ENCODE measurements at regions not wholly inside any gene's neighbourhood (a gene's known extent, or its start where the extent isn't known, plus 50 kb on each side); places are given as distances from the start of the nearest gene placed in this dataset.
A peak's percentile ranks its signal among the peaks of the same experiment; 100 is the strongest.

- H3K36me3 ChIP-seq, result no peaks in the 10 kb centered on the region
- no peak for DNase-seq
- peaks cover 0 to 10% (median 0%) of the 10 kb centered on the region in 12 donors for H3K4me1 ChIP-seq
- WGBS, 4 donors, result 16 to 24% (median 19%) methylated on average over 6 to 7 of the region's 7 CpGs
- no peak overlapping the region for H3K27ac ChIP-seq
- intact Hi-C loops (cut with DNase I), result no loop called here
- H3K4me3 ChIP-seq, result no peak overlapping the region
- no peak for ATAC-seq
- H3K27me3 ChIP-seq, result peaks cover 0 to 31% (median 12%) of the 10 kb centered on the region in 9 donors
- H3K9me3 ChIP-seq, result no peaks in the 10 kb centered on the region
- TF ChIP-seq CTCF (IDR thresholded peaks at IDR 0.05), result no peak
- TF ChIP-seq POLR2A (IDR thresholded peaks at IDR 0.05), result no peak
Observed at GRCh38 chr14:94962166-94962575, 192.3 kb upstream of the GSC start.

GRCh38 chr14:94961386-94962165 lies 191.7 kb upstream of the GSC start:
- Histone ChIP-seq H3K9me3 (no peaks in the 10 kb centered on the region), H3K27me3 (peaks cover 0 to 31% (median 12%) of the 10 kb centered on the region in 9 donors), H3K4me1 (peaks cover 0 to 10% (median 0%) of the 10 kb centered on the region in 12 donors), H3K27ac (no peak overlapping the region), H3K36me3 (no peaks in the 10 kb centered on the region), H3K4me3 (no peak overlapping the region)
- DNase-seq (no peak), ATAC-seq (no peak)
- TF ChIP-seq CTCF (IDR thresholded peaks at IDR 0.05) (no peak), POLR2A (IDR thresholded peaks at IDR 0.05) (no peak)
- intact Hi-C loops (cut with DNase I), result no loop called here
- 25 to 35% (median 29%) methylated on average over 19 of the region's 19 CpGs for WGBS, 4 donors

GRCh38 chr14:94960285-94961001 lies 190.5 kb upstream of the GSC start:
- peaks cover 0 to 37% (median 12%) of the 10 kb centered on the region in 9 donors for H3K27me3 ChIP-seq
- peak in 2 of 4 donors; percentile 26 to 29 for ATAC-seq
- no peak for TF ChIP-seq CTCF (IDR thresholded peaks at IDR 0.05)
- TF ChIP-seq POLR2A (IDR thresholded peaks at IDR 0.05), result no peak
- H3K36me3 ChIP-seq, result no peaks in the 10 kb centered on the region
- intact Hi-C loops (cut with DNase I), result no loop called here
- no peak overlapping the region for H3K4me3 ChIP-seq
- DNase-seq, result no peak
- peaks cover 0 to 10% (median 0%) of the 10 kb centered on the region in 12 donors for H3K4me1 ChIP-seq
- no peaks in the 10 kb centered on the region for H3K9me3 ChIP-seq
- WGBS, 4 donors, result 56 to 66% (median 58%) methylated on average over 9 of the region's 9 CpGs
- no peak overlapping the region for H3K27ac ChIP-seq

GRCh38 chr14:94953541-94954260 lies 183.8 kb upstream of the GSC start:
- no peak for TF ChIP-seq POLR2A (IDR thresholded peaks at IDR 0.05)
- no peak for TF ChIP-seq CTCF (IDR thresholded peaks at IDR 0.05)
- H3K27me3 ChIP-seq, result peaks cover 0 to 10% (median 0%) of the 10 kb centered on the region in 9 donors
- H3K27ac ChIP-seq, result no peak overlapping the region
- no peaks in the 10 kb centered on the region for H3K9me3 ChIP-seq
- no peaks in the 10 kb centered on the region for H3K36me3 ChIP-seq
- ATAC-seq (no peak), DNase-seq (no peak)
- H3K4me3 ChIP-seq, result no peak overlapping the region
- WGBS, 4 donors, result 79 to 85% (median 83%) methylated on average over 7 to 12 of the region's 12 CpGs
- intact Hi-C loops (cut with DNase I), result no loop called here
- H3K4me1 ChIP-seq, result no peaks in the 10 kb centered on the region
